Kidney (tissue), 13 donors: ENCODE measurements at regions not wholly inside any gene's neighbourhood (a gene's known extent, or its start where the extent isn't known, plus 50 kb on each side); places are given as distances from the start of the nearest gene placed in this dataset.

ENCODE experiments used
- DNase-seq, 5 donors: peaks; one replicate each; pipeline ENCODE4 v3.0.0-alpha.2; 2013 to 2020
- FAIRE-seq: peaks from 2 replicates; lab custom pipeline; 2012; peaks lifted over from hg19 to GRCh38; lab: Jason Lieb, UNC
- H3K27ac ChIP-seq, 2 donors: one replicate each; pipeline ENCODE4 v1.7.0; 2013; ENCODE audit warnings: low read depth in 2 of 2, low read length in 2 of 2, inconsistent platforms in 1 of 2
- H3K27me3 ChIP-seq: one replicate; pipeline ENCODE4 v1.7.1; 2013; ENCODE audit warnings: low read length, inconsistent platforms; ENCODE audit not compliant: control insufficient read depth, insufficient read depth
- H3K36me3 ChIP-seq, 3 donors: one replicate each; pipeline versions ENCODE4 v1.7.0 to v1.7.1; 2013; ENCODE audit warnings: low read length in 3 of 3, control low read depth in 1 of 3, inconsistent platforms in 1 of 3; ENCODE audit not compliant: insufficient read depth in 3 of 3, control insufficient read depth in 2 of 3
- H3K4me1 ChIP-seq, 3 donors: one replicate each; pipeline versions ENCODE4 v1.7.0 to v1.7.1; 2013; ENCODE audit warnings: low read length in 3 of 3, inconsistent platforms in 1 of 3, low read depth in 1 of 3; ENCODE audit not compliant: control insufficient read depth in 2 of 3, insufficient read depth in 2 of 3
- H3K4me3 ChIP-seq, 3 donors: one replicate each; pipeline versions ENCODE4 v1.7.0 to v1.8.1; 2013; ENCODE audit warnings: low read length in 3 of 3, control low read depth in 1 of 3, inconsistent platforms in 1 of 3
- H3K9ac ChIP-seq, 3 donors: one replicate each; pipeline versions ENCODE4 v1.7.0 to v1.7.1; 2013; ENCODE audit warnings: low read length in 3 of 3, control low read depth in 1 of 3, inconsistent platforms in 1 of 3
- H3K9me3 ChIP-seq, 3 donors: one replicate each; pipeline versions ENCODE4 v1.7.0 to v1.7.1; 2013; ENCODE audit warnings: low read length in 3 of 3, control low read depth in 1 of 3, inconsistent platforms in 1 of 3; ENCODE audit not compliant: control insufficient read depth in 2 of 3, insufficient read depth in 1 of 3
- CTCF ChIP-seq: IDR thresholded peaks from 3 replicates; pipeline ENCODE4 v1.5.1; 2012; ENCODE audit warnings: mild to moderate bottlenecking, moderate library complexity, borderline replicate concordance; ENCODE audit not compliant: insufficient read depth; ENCODE audit errors: extremely low read depth
- intact Hi-C: fragments of 100-400 bp; cut with DNase I; formaldehyde crosslinking; loops from one replicate; pipeline ENCODE4 v1.11.1; 2022
- donor health status: control.
- donor health status: control.
- donor health status: control.
- donor health status: control.
- donor health status: control.
- donor health status: DM: yes; HTN: yes; CAD: no.
- donor health status: Normal renal cell carcinoma (clear cell type).

GRCh38 chr12:60072911-60073310 lies 477.1 kb downstream of the SLC16A7 start:
- H3K36me3 ChIP-seq, result no peaks in the 10 kb centered on the region
- FAIRE-seq, result no peak
- H3K4me1 ChIP-seq, result no peaks in the 10 kb centered on the region
- H3K9ac ChIP-seq, result no peak overlapping the region
- TF ChIP-seq CTCF, result no peak
- H3K27me3 ChIP-seq, result no peaks in the 10 kb centered on the region
- H3K27ac ChIP-seq, result no peak overlapping the region
- peaks cover 0 to under 1% (median 0%) of the 10 kb centered on the region in 3 donors for H3K9me3 ChIP-seq
- intact Hi-C loops, result no loop called here
- H3K4me3 ChIP-seq, result no peak overlapping the region
- DNase-seq, result no peak

- no peak overlapping the region for H3K4me3 ChIP-seq
- no peaks in the 10 kb centered on the region for H3K4me1 ChIP-seq
- FAIRE-seq (no peak), DNase-seq (no peak)
- TF ChIP-seq CTCF, result no peak
- no peak overlapping the region for H3K9ac ChIP-seq
- H3K27ac ChIP-seq, result no peak overlapping the region
- peaks cover 0 to 2% (median 0%) of the 10 kb centered on the region in 3 donors for H3K9me3 ChIP-seq
- no peaks in the 10 kb centered on the region for H3K27me3 ChIP-seq
- no peaks in the 10 kb centered on the region for H3K36me3 ChIP-seq
- intact Hi-C loops, result no loop called here
Observed at GRCh38 chr12:60075091-60075490, 479.3 kb downstream of the SLC16A7 start.

- intact Hi-C loops, result no loop called here
- no peaks in the 10 kb centered on the region for H3K4me1 ChIP-seq
- no peak for FAIRE-seq
- no peak overlapping the region for H3K4me3 ChIP-seq
- no peak overlapping the region for H3K27ac ChIP-seq
- no peaks in the 10 kb centered on the region for H3K27me3 ChIP-seq
- no peaks in the 10 kb centered on the region for H3K36me3 ChIP-seq
- no peak for TF ChIP-seq CTCF
- no peak overlapping the region for H3K9ac ChIP-seq
- peaks cover 0 to 4% (median 0%) of the 10 kb centered on the region in 3 donors for H3K9me3 ChIP-seq
- no peak for DNase-seq
Observed at GRCh38 chr12:60078026-60078425, 482.2 kb downstream of the SLC16A7 start.

- H3K9me3 ChIP-seq, result no peaks in the 10 kb centered on the region
- H3K27ac ChIP-seq, result no peak overlapping the region
- intact Hi-C loops, result no loop called here
- no peaks in the 10 kb centered on the region for H3K27me3 ChIP-seq
- no peak overlapping the region for H3K4me3 ChIP-seq
- TF ChIP-seq CTCF, result no peak
- DNase-seq (no peak), FAIRE-seq (no peak)
- no peak overlapping the region for H3K9ac ChIP-seq
- H3K4me1 ChIP-seq, result no peaks in the 10 kb centered on the region
- H3K36me3 ChIP-seq, result no peaks in the 10 kb centered on the region
Observed at GRCh38 chr12:60093428-60093827, 497.6 kb downstream of the SLC16A7 start.
